ENCODE measurements at regions not wholly inside any gene's neighbourhood (a gene's known extent, or its start where the extent isn't known, plus 50 kb on each side); places are given as distances from the start of the nearest gene placed in this dataset.

- no peak overlapping the region for H3K27ac Mint-ChIP-seq
- H3K27me3 Mint-ChIP-seq: peaks cover 4% of the 10 kb centered on the region
- H3K4me1 Mint-ChIP-seq (ENCODE audit: low read depth): peaks cover 3% of the 10 kb centered on the region
- DNase-seq (ENCODE audit: low spot score, unreplicated experiment): no peak
- no peaks in the 10 kb centered on the region for H3K9me3 Mint-ChIP-seq (ENCODE audit: low read depth)
- H3K4me3 Mint-ChIP-seq (ENCODE audit: low read depth): no peak overlapping the region
- TF ChIP-seq, protein P1, sequence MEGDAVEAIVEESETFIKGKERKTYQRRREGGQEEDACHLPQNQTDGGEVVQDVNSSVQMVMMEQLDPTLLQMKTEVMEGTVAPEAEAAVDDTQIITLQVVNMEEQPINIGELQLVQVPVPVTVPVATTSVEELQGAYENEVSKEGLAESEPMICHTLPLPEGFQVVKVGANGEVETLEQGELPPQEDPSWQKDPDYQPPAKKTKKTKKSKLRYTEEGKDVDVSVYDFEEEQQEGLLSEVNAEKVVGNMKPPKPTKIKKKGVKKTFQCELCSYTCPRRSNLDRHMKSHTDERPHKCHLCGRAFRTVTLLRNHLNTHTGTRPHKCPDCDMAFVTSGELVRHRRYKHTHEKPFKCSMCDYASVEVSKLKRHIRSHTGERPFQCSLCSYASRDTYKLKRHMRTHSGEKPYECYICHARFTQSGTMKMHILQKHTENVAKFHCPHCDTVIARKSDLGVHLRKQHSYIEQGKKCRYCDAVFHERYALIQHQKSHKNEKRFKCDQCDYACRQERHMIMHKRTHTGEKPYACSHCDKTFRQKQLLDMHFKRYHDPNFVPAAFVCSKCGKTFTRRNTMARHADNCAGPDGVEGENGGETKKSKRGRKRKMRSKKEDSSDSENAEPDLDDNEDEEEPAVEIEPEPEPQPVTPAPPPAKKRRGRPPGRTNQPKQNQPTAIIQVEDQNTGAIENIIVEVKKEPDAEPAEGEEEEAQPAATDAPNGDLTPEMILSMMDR (IDR thresholded peaks at IDR 0.05; ENCODE audit: unreplicated experiment): no peak
- H3K36me3 Mint-ChIP-seq (ENCODE audit: insufficient read depth): no peaks in the 10 kb centered on the region
Observed at GRCh38 chr4:42328978-42329377, 68.3 kb upstream of the SHISA3 start.

DNA sequence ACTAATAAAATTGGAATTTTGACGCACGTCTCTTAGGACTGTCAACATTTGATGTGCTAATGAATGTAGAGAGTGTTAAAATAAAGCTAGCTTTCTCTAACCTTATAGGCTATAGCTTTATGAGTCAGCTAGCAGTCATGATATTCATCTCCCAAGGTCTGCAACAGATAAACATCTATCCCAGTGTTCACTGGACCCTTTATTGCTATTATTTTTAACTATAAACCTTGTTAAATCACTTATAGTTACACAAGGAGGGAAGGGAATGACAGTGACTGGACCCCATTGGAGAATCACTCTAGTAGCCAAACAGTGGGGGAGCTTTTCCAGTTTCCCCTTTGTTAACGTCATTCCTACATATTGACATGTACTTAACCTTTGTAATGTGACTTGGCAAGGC lies 67.9 kb upstream of the SHISA3 start:
- no peak overlapping the region for H3K27ac Mint-ChIP-seq

DNA sequence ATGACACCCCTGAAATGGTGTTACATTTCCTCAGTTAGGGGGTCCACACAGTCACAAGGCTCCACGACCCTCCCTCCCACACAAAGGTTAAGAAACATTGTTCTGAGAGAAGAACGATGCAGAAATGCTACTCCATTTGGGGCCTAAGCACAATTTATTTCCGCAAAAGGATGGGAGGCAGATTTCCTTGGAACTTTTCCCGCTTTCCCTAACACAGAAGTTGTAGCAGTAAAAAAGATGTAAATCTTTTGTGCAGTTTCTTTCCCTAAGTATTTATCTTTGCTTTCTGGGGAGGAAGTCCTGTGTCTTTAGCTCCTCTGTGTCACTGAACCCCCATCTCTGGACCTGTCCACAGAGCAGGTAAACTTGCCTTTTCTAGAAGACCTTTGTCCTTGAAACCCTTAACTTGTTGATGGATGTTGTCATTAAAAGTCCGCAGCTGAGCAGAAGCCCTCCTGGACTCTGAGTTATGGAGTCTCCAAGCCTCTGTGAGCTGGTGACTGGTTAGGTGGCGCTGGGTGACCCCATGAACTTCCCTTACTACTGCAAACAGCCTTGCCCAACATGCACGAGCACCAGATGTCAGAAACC lies 67.2 kb upstream of the SHISA3 start:
- TF ChIP-seq, protein P1 (IDR thresholded peaks at IDR 0.05; ENCODE audit: unreplicated experiment): no peak
- peaks cover 4% of the 10 kb centered on the region for H3K27me3 Mint-ChIP-seq
- H3K4me1 Mint-ChIP-seq (ENCODE audit: low read depth): peaks cover 3% of the 10 kb centered on the region
- H3K27ac Mint-ChIP-seq: no peak overlapping the region
- no peaks in the 10 kb centered on the region for H3K9me3 Mint-ChIP-seq (ENCODE audit: low read depth)
- H3K4me3 Mint-ChIP-seq (ENCODE audit: low read depth): no peak overlapping the region
- DNase-seq (ENCODE audit: low spot score, unreplicated experiment): no peak
- no peaks in the 10 kb centered on the region for H3K36me3 Mint-ChIP-seq (ENCODE audit: insufficient read depth)

More for the DNA sequence above, 67.9 kb upstream of the SHISA3 start:
- no peaks in the 10 kb centered on the region for H3K36me3 Mint-ChIP-seq (ENCODE audit: insufficient read depth)
- H3K9me3 Mint-ChIP-seq (ENCODE audit: low read depth): no peaks in the 10 kb centered on the region
- TF ChIP-seq, protein P1 (IDR thresholded peaks at IDR 0.05; ENCODE audit: unreplicated experiment): no peak
- H3K4me1 Mint-ChIP-seq (ENCODE audit: low read depth): peaks cover 3% of the 10 kb centered on the region
- no peak for DNase-seq (ENCODE audit: low spot score, unreplicated experiment)
- H3K4me3 Mint-ChIP-seq (ENCODE audit: low read depth): no peak overlapping the region
- peaks cover 4% of the 10 kb centered on the region for H3K27me3 Mint-ChIP-seq

- Mint-ChIP-seq H3K9me3 (ENCODE audit: low read depth) (no peaks in the 10 kb centered on the region), H3K4me3 (ENCODE audit: low read depth) (no peak overlapping the region), H3K27me3 (no peaks in the 10 kb centered on the region), H3K27ac (no peak overlapping the region), H3K36me3 (ENCODE audit: insufficient read depth) (no peaks in the 10 kb centered on the region), H3K4me1 (ENCODE audit: low read depth) (peaks cover 3% of the 10 kb centered on the region)
- TF ChIP-seq, protein P1 (IDR thresholded peaks at IDR 0.05; ENCODE audit: unreplicated experiment): no peak
- no peak for DNase-seq (ENCODE audit: low spot score, unreplicated experiment)
Observed at GRCh38 chr4:42331040-42331439, 66.2 kb upstream of the SHISA3 start.

DNA sequence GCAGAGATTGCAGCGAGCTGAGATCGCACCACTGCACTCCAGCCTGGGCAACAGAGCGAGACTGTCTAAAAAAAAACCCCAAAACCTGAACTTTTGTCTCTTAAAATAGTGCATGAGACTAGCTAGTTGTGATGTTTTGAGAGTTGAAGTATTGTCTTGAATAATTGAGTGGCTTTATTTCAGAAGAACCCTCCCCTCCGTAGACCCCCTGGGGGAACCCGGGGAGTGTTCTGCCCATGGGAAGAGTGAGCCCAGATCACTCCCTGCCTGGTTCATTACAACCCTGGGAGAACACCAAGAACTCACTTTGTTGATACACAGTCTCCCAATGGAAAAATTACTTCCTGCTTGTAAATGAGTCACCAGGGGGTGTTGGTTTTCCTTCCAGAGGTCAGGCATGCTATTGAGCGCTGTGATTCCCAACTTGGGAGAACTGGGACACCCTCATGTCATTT lies 65.3 kb upstream of the SHISA3 start:
- Mint-ChIP-seq H3K27ac (no peak overlapping the region), H3K27me3 (no peaks in the 10 kb centered on the region), H3K36me3 (ENCODE audit: insufficient read depth) (no peaks in the 10 kb centered on the region), H3K9me3 (ENCODE audit: low read depth) (no peaks in the 10 kb centered on the region), H3K4me1 (ENCODE audit: low read depth) (peaks cover 3% of the 10 kb centered on the region), H3K4me3 (ENCODE audit: low read depth) (no peak overlapping the region)
- no peak for DNase-seq (ENCODE audit: low spot score, unreplicated experiment)
- TF ChIP-seq, protein P1 (IDR thresholded peaks at IDR 0.05; ENCODE audit: unreplicated experiment): no peak

Measured in progenitor cell of endocrine pancreas (in vitro differentiated cells).